H9 (cell line): ENCODE measurements at regions not wholly inside any gene's neighbourhood (a gene's known extent, or its start where the extent isn't known, plus 50 kb on each side); places are given as distances from the start of the nearest gene placed in this dataset.

Experiments used
- DNase-seq: peaks from one replicate; pipeline ENCODE4 v3.0.0-alpha.2; 2017
- H2AFZ ChIP-seq: one replicate; pipeline ENCODE4 v1.6.1; 2013; ENCODE audit warnings: mild to moderate bottlenecking, low read length, control low read depth, moderate library complexity
- H2AK5ac ChIP-seq: 2 replicates; pipeline ENCODE4 v1.6.1; 2013; ENCODE audit warnings: low read length, control low read depth, mixed read lengths; ENCODE audit not compliant: insufficient read length
- H2BK120ac ChIP-seq: one replicate; pipeline ENCODE4 v1.6.1; 2013; ENCODE audit warnings: low read depth, mild to moderate bottlenecking, low read length, control low read depth, inconsistent platforms; ENCODE audit not compliant: poor library complexity, severe bottlenecking
- H2BK12ac ChIP-seq: 2 replicates; pipeline ENCODE4 v1.6.1; 2013; ENCODE audit warnings: low read length, control low read depth, mixed read lengths, low read depth; ENCODE audit not compliant: insufficient read length
- H2BK15ac ChIP-seq: 2 replicates; pipeline ENCODE4 v1.6.1; 2013; ENCODE audit warnings: low read depth, low read length, control low read depth
- H2BK20ac ChIP-seq: one replicate; pipeline ENCODE4 v1.6.1; 2013; ENCODE audit warnings: low read depth, mild to moderate bottlenecking, low read length, control low read depth, inconsistent platforms; ENCODE audit not compliant: poor library complexity, severe bottlenecking
- H2BK5ac ChIP-seq: 2 replicates; pipeline ENCODE4 v1.6.1; 2013; ENCODE audit warnings: low read length, control low read depth, mixed read lengths; ENCODE audit not compliant: insufficient read length
- H3K14ac ChIP-seq: 2 replicates; pipeline ENCODE4 v1.6.1; 2013; ENCODE audit warnings: low read length, control low read depth; ENCODE audit not compliant: insufficient read depth
- H3K18ac ChIP-seq: 2 replicates; pipeline ENCODE4 v1.6.1; 2013; ENCODE audit warnings: low read depth, mild to moderate bottlenecking, mixed read lengths, low read length, control low read depth; ENCODE audit not compliant: insufficient read length
- H3K23ac ChIP-seq: 2 replicates; pipeline ENCODE4 v1.6.1; 2013; ENCODE audit warnings: low read length, control low read depth, mixed read lengths, low read depth; ENCODE audit not compliant: insufficient read length
- H3K23me2 ChIP-seq: 2 replicates; pipeline ENCODE4 v1.6.1; 2013; ENCODE audit warnings: low read depth, mild to moderate bottlenecking, mixed read lengths, low read length, control low read depth; ENCODE audit not compliant: insufficient read length, poor library complexity, severe bottlenecking
- H3K27ac ChIP-seq: 2 replicates; pipeline ENCODE4 v1.5.1; 2013; ENCODE audit warnings: low read length, control low read depth, mixed read lengths, low read depth; ENCODE audit not compliant: insufficient read length
- H3K27me3 ChIP-seq: 2 replicates; pipeline ENCODE4 v1.6.1; 2013; ENCODE audit warnings: low read length, control low read depth, inconsistent platforms; ENCODE audit not compliant: insufficient read depth
- H3K4ac ChIP-seq: 2 replicates; pipeline ENCODE4 v1.6.1; 2013; ENCODE audit warnings: low read depth, mild to moderate bottlenecking, control low read depth, inconsistent platforms, low read length, moderate library complexity
- H3K4me1 ChIP-seq: 2 replicates; pipeline ENCODE4 v1.6.1; 2013; ENCODE audit warnings: low read length, control low read depth, inconsistent platforms; ENCODE audit not compliant: insufficient read depth
- H3K4me2 ChIP-seq: 2 replicates; pipeline ENCODE4 v1.6.1; 2013; ENCODE audit warnings: low read length, control low read depth, mixed read lengths; ENCODE audit not compliant: insufficient read length, insufficient read depth
- H3K56ac ChIP-seq: 2 replicates; pipeline ENCODE4 v1.6.1; 2013; ENCODE audit warnings: low read depth, mild to moderate bottlenecking, mixed read lengths, low read length, control low read depth; ENCODE audit not compliant: insufficient read length
- H3K79me1 ChIP-seq: 2 replicates; pipeline ENCODE4 v1.6.1; 2013; ENCODE audit warnings: low read depth, mild to moderate bottlenecking, moderate library complexity, low read length, control low read depth, inconsistent platforms; ENCODE audit not compliant: insufficient read depth, poor library complexity, severe bottlenecking
- H3K79me2 ChIP-seq: 2 replicates; pipeline ENCODE4 v1.6.1; 2013; ENCODE audit warnings: low read length, control low read depth, inconsistent platforms; ENCODE audit not compliant: insufficient read depth
- H3K9ac ChIP-seq: 2 replicates; pipeline ENCODE4 v1.6.1; 2013; ENCODE audit warnings: low read length, control low read depth, mixed read lengths; ENCODE audit not compliant: insufficient read length; ENCODE audit errors: extremely low read depth
- H3K9me3 ChIP-seq: one replicate; pipeline ENCODE4 v1.6.1; 2013; ENCODE audit warnings: low read depth, low read length, inconsistent platforms; ENCODE audit not compliant: control insufficient read depth
- H3T11ph ChIP-seq: one replicate; pipeline ENCODE4 v1.6.1; 2013; ENCODE audit warnings: mild to moderate bottlenecking, low read length, control low read depth, inconsistent platforms
- H4K20me1 ChIP-seq: one replicate; pipeline ENCODE4 v1.6.1; 2013; ENCODE audit not compliant: control insufficient read depth, insufficient read length, insufficient read depth
- H4K5ac ChIP-seq: 2 replicates; pipeline ENCODE4 v1.6.1; 2013; ENCODE audit warnings: low read depth, mild to moderate bottlenecking, mixed read lengths, low read length, control low read depth; ENCODE audit not compliant: insufficient read length
- H4K8ac ChIP-seq: replicated peaks from 2 replicates; pipeline ENCODE4 v1.6.1; 2013; ENCODE audit warnings: low read length, control low read depth, mixed read lengths, low read depth; ENCODE audit not compliant: insufficient read length
- H4K91ac ChIP-seq: 2 replicates; pipeline ENCODE4 v1.6.1; 2013; ENCODE audit warnings: low read depth, mild to moderate bottlenecking, moderate library complexity, mixed read lengths, low read length, control low read depth; ENCODE audit not compliant: insufficient read length
- H3K27ac Mint-ChIP-seq, 3 experiments: 2 replicates in 2 of 3; 3 replicates in 1 of 3; pipeline ENCODE4 v1.8.0; 2020 to 2021; ENCODE audit warnings: mixed read lengths in 3 of 3, mild to moderate bottlenecking in 1 of 3, moderate library complexity in 1 of 3
- H3K27me3 Mint-ChIP-seq: 2 replicates; pipeline ENCODE4 v1.8.0; 2021; ENCODE audit warnings: low read depth, mild to moderate bottlenecking, moderate library complexity, mixed read lengths
- H3K36me3 Mint-ChIP-seq, 3 experiments: 2 replicates in 2 of 3; 3 replicates in 1 of 3; pipeline ENCODE4 v1.8.0; 2020 to 2021; ENCODE audit warnings: low read depth in 3 of 3, mixed read lengths in 3 of 3; ENCODE audit not compliant: insufficient read depth in 1 of 3
- H3K4me1 Mint-ChIP-seq, 2 experiments: 2 replicates each; pipeline ENCODE4 v1.8.0; 2020; ENCODE audit warnings: mixed read lengths in 2 of 2
- H3K4me3 Mint-ChIP-seq, 2 experiments: 2 replicates in 1 of 2; 3 replicates in 1 of 2; pipeline ENCODE4 v1.8.0; 2020 to 2021; ENCODE audit warnings: mild to moderate bottlenecking in 2 of 2, mixed read lengths in 2 of 2, moderate library complexity in 1 of 2
- H3K9me3 Mint-ChIP-seq, 2 experiments: 2 replicates in 1 of 2; 3 replicates in 1 of 2; pipeline ENCODE4 v1.8.0; 2020; ENCODE audit warnings: mild to moderate bottlenecking in 2 of 2, mixed read lengths in 2 of 2, moderate library complexity in 1 of 2
- WGBS: extraction: QIAGEN DNeasy Blood & Tissue Kit; methylation state at CpG from one replicate; pipeline ENCODE4 v1.1.7; 2013; ENCODE audit warnings: missing lambda C conversion rate, low lambda C conversion rate, mixed read lengths; ENCODE audit not compliant: insufficient read length; ENCODE audit errors: extremely low coverage; 5-methylcytosine and 5-hydroxymethylcytosine counted together
- TF ChIP-seq, protein P1 (sequence below): fragments of 200-600 bp; sonication (generic); conservative IDR thresholded peaks from 3 replicates; pipeline ENCODE4 v1.8.0; 2021; ENCODE audit warnings: antibody characterized with exemption, mild to moderate bottlenecking

DNA sequence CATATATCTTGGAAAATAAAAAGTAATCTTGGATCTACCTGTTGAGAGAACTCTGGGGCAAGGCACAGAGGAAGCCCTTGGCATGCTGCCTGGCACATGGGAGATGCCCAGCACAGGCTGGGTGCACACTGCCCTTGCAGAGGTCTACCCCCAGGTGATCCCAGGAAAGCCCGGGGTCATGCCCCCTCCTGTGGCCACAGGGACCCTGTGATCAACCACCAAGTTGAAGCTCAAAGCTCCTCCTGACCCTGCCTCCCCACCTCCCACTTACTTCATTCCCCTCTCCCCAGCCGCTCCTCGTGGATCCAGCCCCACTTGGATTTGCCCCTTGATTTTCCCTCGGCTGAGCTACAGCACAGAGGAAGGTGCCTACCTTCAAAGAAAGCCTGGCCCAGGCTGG is 62.7 kb upstream of the LARS2 start:
- no peak overlapping the region for H2BK20ac ChIP-seq
- no peak overlapping the region for H3T11ph ChIP-seq
- no peaks in the 10 kb centered on the region for H3K79me2 ChIP-seq
- Mint-ChIP-seq H3K9me3 (no peaks in the 10 kb centered on the region), H3K4me1 (peaks cover 20 to 28% of the 10 kb centered on the region in 2 experiments), H3K4me3 (no peak overlapping the region), H3K27me3 (peaks cover under 1% of the 10 kb centered on the region; the same call in 1 of the 2 replicates), H3K36me3 (no peaks in the 10 kb centered on the region; a peak in 1 of 7 replicates), H3K27ac (no peak overlapping the region; a peak in 2 of 7 replicates)
- H2BK15ac ChIP-seq = no peak overlapping the region
- no peak for DNase-seq
- no peak overlapping the region for H4K8ac ChIP-seq
- no peak overlapping the region for H3K23ac ChIP-seq
- no peak overlapping the region for H2BK120ac ChIP-seq
- no peak overlapping the region for H2AFZ ChIP-seq
- no peak overlapping the region for H3K56ac ChIP-seq
- H2BK5ac ChIP-seq = no peak overlapping the region
- H3K18ac ChIP-seq = no peak overlapping the region
- H4K20me1 ChIP-seq = no peaks in the 10 kb centered on the region
- H3K9ac ChIP-seq = no peak overlapping the region
- no peaks in the 10 kb centered on the region for H3K23me2 ChIP-seq
- no peak overlapping the region for H3K27ac ChIP-seq
- H4K5ac ChIP-seq = no peak overlapping the region
- no peaks in the 10 kb centered on the region for H3K79me1 ChIP-seq
- no CpG with 5 or more reads among the region's 4 CpGs for WGBS
- H4K91ac ChIP-seq = no peak overlapping the region
- no peaks in the 10 kb centered on the region for H3K9me3 ChIP-seq
- no peak overlapping the region for H3K14ac ChIP-seq
- no peak overlapping the region for H2BK12ac ChIP-seq
- H2AK5ac ChIP-seq = no peak overlapping the region
- H3K4me1 ChIP-seq = no peaks in the 10 kb centered on the region
- no peaks in the 10 kb centered on the region for H3K27me3 ChIP-seq
- TF ChIP-seq, protein P1, sequence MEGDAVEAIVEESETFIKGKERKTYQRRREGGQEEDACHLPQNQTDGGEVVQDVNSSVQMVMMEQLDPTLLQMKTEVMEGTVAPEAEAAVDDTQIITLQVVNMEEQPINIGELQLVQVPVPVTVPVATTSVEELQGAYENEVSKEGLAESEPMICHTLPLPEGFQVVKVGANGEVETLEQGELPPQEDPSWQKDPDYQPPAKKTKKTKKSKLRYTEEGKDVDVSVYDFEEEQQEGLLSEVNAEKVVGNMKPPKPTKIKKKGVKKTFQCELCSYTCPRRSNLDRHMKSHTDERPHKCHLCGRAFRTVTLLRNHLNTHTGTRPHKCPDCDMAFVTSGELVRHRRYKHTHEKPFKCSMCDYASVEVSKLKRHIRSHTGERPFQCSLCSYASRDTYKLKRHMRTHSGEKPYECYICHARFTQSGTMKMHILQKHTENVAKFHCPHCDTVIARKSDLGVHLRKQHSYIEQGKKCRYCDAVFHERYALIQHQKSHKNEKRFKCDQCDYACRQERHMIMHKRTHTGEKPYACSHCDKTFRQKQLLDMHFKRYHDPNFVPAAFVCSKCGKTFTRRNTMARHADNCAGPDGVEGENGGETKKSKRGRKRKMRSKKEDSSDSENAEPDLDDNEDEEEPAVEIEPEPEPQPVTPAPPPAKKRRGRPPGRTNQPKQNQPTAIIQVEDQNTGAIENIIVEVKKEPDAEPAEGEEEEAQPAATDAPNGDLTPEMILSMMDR = no peak
- no peak overlapping the region for H3K4ac ChIP-seq
- H3K4me2 ChIP-seq = no peak overlapping the region
